Mesendoderm (in vitro differentiated cells): ENCODE measurements at regions not wholly inside any gene's neighbourhood (a gene's known extent, or its start where the extent isn't known, plus 50 kb on each side); places are given as distances from the start of the nearest gene placed in this dataset.
A peak's percentile ranks its signal among the peaks of the same experiment; 100 is the strongest.

Experiments
- DNase-seq: peaks from one replicate; pipeline ENCODE4 v3.0.0; 2013
- H2AK5ac ChIP-seq: 2 replicates; pipeline ENCODE4 v1.6.1; 2013; ENCODE audit warnings: low read length, inconsistent platforms
- H2BK120ac ChIP-seq: 2 replicates; pipeline ENCODE4 v1.6.1; 2013; ENCODE audit warnings: low read depth, mild to moderate bottlenecking, low read length, moderate library complexity, mixed read lengths
- H2BK15ac ChIP-seq: replicated peaks from 2 replicates; pipeline ENCODE4 v1.6.1; 2013; ENCODE audit warnings: low read depth, mild to moderate bottlenecking, moderate library complexity
- H2BK5ac ChIP-seq: 2 replicates; pipeline ENCODE4 v1.6.1; 2013; ENCODE audit warnings: low read length, inconsistent platforms
- H3K18ac ChIP-seq: 2 replicates; pipeline ENCODE4 v1.6.1; 2013; ENCODE audit warnings: mild to moderate bottlenecking, low read length, mixed read lengths
- H3K23ac ChIP-seq: one replicate; pipeline ENCODE4 v1.6.1; 2013; ENCODE audit warnings: low read length
- H3K27ac ChIP-seq: 2 replicates; pipeline ENCODE4 v1.5.1; 2013; ENCODE audit warnings: low read depth, mild to moderate bottlenecking, inconsistent platforms, low read length, moderate library complexity
- H3K27me3 ChIP-seq: 2 replicates; pipeline ENCODE4 v1.6.1; 2013; ENCODE audit warnings: low read length, control low read depth, mild to moderate bottlenecking, inconsistent platforms; ENCODE audit not compliant: insufficient read depth, poor library complexity
- H3K36me3 ChIP-seq: 2 replicates; pipeline ENCODE4 v1.6.1; 2013; ENCODE audit warnings: low read length, inconsistent platforms; ENCODE audit not compliant: control insufficient read depth, insufficient read depth
- H3K4ac ChIP-seq: one replicate; pipeline ENCODE4 v1.6.1; 2013; ENCODE audit warnings: low read depth, mild to moderate bottlenecking, low read length, moderate library complexity
- H3K4me1 ChIP-seq: 2 replicates; pipeline ENCODE4 v1.6.1; 2013; ENCODE audit warnings: low read depth, low read length, inconsistent platforms; ENCODE audit not compliant: control insufficient read depth
- H3K4me2 ChIP-seq: 2 replicates; pipeline ENCODE4 v1.6.1; 2013; ENCODE audit warnings: low read length
- H3K4me3 ChIP-seq: 2 replicates; pipeline ENCODE4 v1.5.1; 2013; ENCODE audit warnings: mild to moderate bottlenecking, low read length
- H3K56ac ChIP-seq: one replicate; pipeline ENCODE4 v1.6.1; 2013; ENCODE audit warnings: low read length
- H3K79me1 ChIP-seq: 2 replicates; pipeline ENCODE4 v1.6.1; 2013; ENCODE audit warnings: low read length, inconsistent platforms
- H3K79me2 ChIP-seq: 2 replicates; pipeline ENCODE4 v1.6.1; 2013; ENCODE audit warnings: mild to moderate bottlenecking, low read length; ENCODE audit not compliant: control insufficient read depth, insufficient read depth
- H3K9ac ChIP-seq: 2 replicates; pipeline ENCODE4 v1.6.1; 2013; ENCODE audit warnings: low read length, inconsistent platforms
- H4K5ac ChIP-seq: one replicate; pipeline ENCODE4 v1.6.1; 2013; ENCODE audit warnings: low read length
- H4K8ac ChIP-seq: one replicate; pipeline ENCODE4 v1.6.1; 2013; ENCODE audit warnings: low read depth, mild to moderate bottlenecking, control low read depth, low read length, moderate library complexity
- WGBS: extraction: QIAGEN DNeasy Blood & Tissue Kit; methylation state at CpG from one replicate; pipeline ENCODE4 v1.1.7; 2013; ENCODE audit warnings: low lambda C conversion rate, missing lambda C conversion rate; ENCODE audit not compliant: insufficient coverage; ENCODE audit errors: extremely low coverage; 5-methylcytosine and 5-hydroxymethylcytosine counted together

- Histone ChIP-seq H2BK120ac (no peak overlapping the region), H3K79me1 (no peaks in the 10 kb centered on the region), H4K5ac (no peak overlapping the region), H3K4me3 (no peak overlapping the region), H2BK15ac (no peak overlapping the region), H3K27me3 (no peaks in the 10 kb centered on the region), H3K27ac (no peak overlapping the region), H3K4me1 (no peaks in the 10 kb centered on the region), H3K9ac (no peak overlapping the region), H2AK5ac (no peak overlapping the region), H4K8ac (no peak overlapping the region), H3K56ac (no peak overlapping the region), H3K4me2 (no peak overlapping the region), H3K4ac (no peak overlapping the region), H3K79me2 (no peaks in the 10 kb centered on the region), H3K23ac (no peak overlapping the region), H2BK5ac (no peak overlapping the region), H3K18ac (no peak overlapping the region), H3K36me3 (no peaks in the 10 kb centered on the region)
- WGBS, result no CpG with 5 or more reads among the region's 4 CpGs
- no peak for DNase-seq
These were observed 78.3 kb upstream of the ZNF280D start for GRCh38 chr15:56811586-56811985.

GRCh38 chr15:56808160-56808559, 74.9 kb upstream of the ZNF280D start:
- Histone ChIP-seq H4K5ac (no peak overlapping the region), H3K18ac (no peak overlapping the region), H3K79me1 (no peaks in the 10 kb centered on the region), H4K8ac (no peak overlapping the region), H3K36me3 (no peaks in the 10 kb centered on the region), H3K56ac (no peak overlapping the region), H3K4me2 (no peak overlapping the region), H3K4me1 (no peaks in the 10 kb centered on the region), H3K9ac (no peak overlapping the region), H3K4ac (no peak overlapping the region), H3K4me3 (no peak overlapping the region), H3K27ac (no peak overlapping the region), H2BK5ac (no peak overlapping the region), H2BK15ac (no peak overlapping the region), H2BK120ac (no peak overlapping the region), H2AK5ac (no peak overlapping the region), H3K79me2 (no peaks in the 10 kb centered on the region), H3K27me3 (no peaks in the 10 kb centered on the region), H3K23ac (no peak overlapping the region)
- DNase-seq, result no peak

- no peak overlapping the region for H3K23ac ChIP-seq
- no peak overlapping the region for H4K5ac ChIP-seq
- H3K27ac ChIP-seq, result no peak overlapping the region
- H2BK15ac ChIP-seq, result peak overlapping the region; percentile 45
- H4K8ac ChIP-seq, result no peak overlapping the region
- no peaks in the 10 kb centered on the region for H3K36me3 ChIP-seq
- H2AK5ac ChIP-seq, result no peak overlapping the region
- H3K4me2 ChIP-seq, result no peak overlapping the region
- no peak overlapping the region for H2BK120ac ChIP-seq
- H3K9ac ChIP-seq, result no peak overlapping the region
- H3K18ac ChIP-seq, result no peak overlapping the region
- no peaks in the 10 kb centered on the region for H3K79me1 ChIP-seq
- no peaks in the 10 kb centered on the region for H3K27me3 ChIP-seq
- H3K56ac ChIP-seq, result no peak overlapping the region
- no peak overlapping the region for H3K4ac ChIP-seq
- no peaks in the 10 kb centered on the region for H3K79me2 ChIP-seq
- no peak overlapping the region for H2BK5ac ChIP-seq
- no peak overlapping the region for H3K4me3 ChIP-seq
- DNase-seq, result no peak
- no peaks in the 10 kb centered on the region for H3K4me1 ChIP-seq
- 100% methylated on average over 1 of the region's 2 CpGs for WGBS
These were observed 72.8 kb upstream of the ZNF280D start for GRCh38 chr15:56806148-56806536.

GRCh38 chr15:56805466-56806147, 72.3 kb upstream of the ZNF280D start:
- Histone ChIP-seq H3K27ac (no peak overlapping the region), H3K4ac (peak overlapping the region; percentile 36), H3K18ac (no peak overlapping the region), H3K4me1 (no peaks in the 10 kb centered on the region), H3K23ac (no peak overlapping the region), H4K8ac (no peak overlapping the region), H4K5ac (no peak overlapping the region), H3K56ac (no peak overlapping the region), H3K9ac (no peak overlapping the region), H3K79me1 (no peaks in the 10 kb centered on the region), H2BK120ac (no peak overlapping the region), H3K36me3 (no peaks in the 10 kb centered on the region), H3K79me2 (no peaks in the 10 kb centered on the region), H2BK5ac (no peak overlapping the region), H3K27me3 (no peaks in the 10 kb centered on the region), H3K4me3 (no peak overlapping the region), H3K4me2 (no peak overlapping the region), H2AK5ac (no peak overlapping the region), H2BK15ac (no peak overlapping the region)
- WGBS, result no CpG with 5 or more reads among the region's 9 CpGs
- peak; percentile 88 for DNase-seq

GRCh38 chr15:56804938-56805337, 71.6 kb upstream of the ZNF280D start:
- DNase-seq, result no peak
- WGBS, result no CpG with 5 or more reads among the region's 3 CpGs
- H3K4me1 ChIP-seq, result no peaks in the 10 kb centered on the region

GRCh38 chr15:56804279-56804678, 71.0 kb upstream of the ZNF280D start:
- Histone ChIP-seq H2BK15ac (no peak overlapping the region), H3K56ac (no peak overlapping the region), H3K23ac (no peak overlapping the region), H3K36me3 (no peaks in the 10 kb centered on the region), H3K18ac (no peak overlapping the region), H2AK5ac (no peak overlapping the region), H3K9ac (no peak overlapping the region), H4K5ac (no peak overlapping the region), H3K27ac (no peak overlapping the region), H3K4me2 (no peak overlapping the region), H4K8ac (no peak overlapping the region), H3K4me3 (no peak overlapping the region), H2BK5ac (no peak overlapping the region), H3K27me3 (no peaks in the 10 kb centered on the region), H3K4ac (no peak overlapping the region), H3K79me2 (no peaks in the 10 kb centered on the region), H3K79me1 (no peaks in the 10 kb centered on the region), H3K4me1 (no peaks in the 10 kb centered on the region), H2BK120ac (no peak overlapping the region)
- no CpG with 5 or more reads among the region's 3 CpGs for WGBS
- DNase-seq, result no peak

More at GRCh38 chr15:56804938-56805337, 71.6 kb upstream of the ZNF280D start:
- no peaks in the 10 kb centered on the region for H3K27me3 ChIP-seq
- no peak overlapping the region for H3K56ac ChIP-seq
- H3K79me1 ChIP-seq, result no peaks in the 10 kb centered on the region
- H3K36me3 ChIP-seq, result no peaks in the 10 kb centered on the region
- H2BK15ac ChIP-seq, result peak overlapping the region; percentile 92
- H3K79me2 ChIP-seq, result no peaks in the 10 kb centered on the region
- H2BK5ac ChIP-seq, result no peak overlapping the region
- H3K4ac ChIP-seq, result no peak overlapping the region
- H3K4me3 ChIP-seq, result no peak overlapping the region
- no peak overlapping the region for H4K5ac ChIP-seq
- no peak overlapping the region for H3K18ac ChIP-seq
- H2BK120ac ChIP-seq, result no peak overlapping the region
- H3K23ac ChIP-seq, result no peak overlapping the region
- H3K9ac ChIP-seq, result no peak overlapping the region
- no peak overlapping the region for H3K27ac ChIP-seq
- H2AK5ac ChIP-seq, result no peak overlapping the region
- no peak overlapping the region for H4K8ac ChIP-seq
- no peak overlapping the region for H3K4me2 ChIP-seq
